CD14-positive monocyte (primary cell): ENCODE measurements at regions not wholly inside any gene's neighbourhood (a gene's known extent, or its start where the extent isn't known, plus 50 kb on each side); places are given as distances from the start of the nearest gene placed in this dataset.

Experiments
- DNase-seq, 3 donors: peaks; one replicate each; pipeline ENCODE4 v3.0.0-alpha.2; 2011 to 2022
- H2AFZ ChIP-seq: 2 replicates; pipeline ENCODE4 v1.6.0; 2012; ENCODE audit warnings: mild to moderate bottlenecking, low read depth, low read length, inconsistent platforms; ENCODE audit not compliant: insufficient read depth, poor library complexity, severe bottlenecking
- H3K27ac ChIP-seq, 2 donors: 1 replicate in 1 of 2; 2 replicates in 1 of 2; pipeline ENCODE4 v1.5.1; 2012 to 2013; ENCODE audit warnings: low read length in 2 of 2, control low read depth in 1 of 2, inconsistent platforms in 1 of 2, low read depth in 1 of 2, mild to moderate bottlenecking in 1 of 2
- H3K27me3 ChIP-seq, 2 donors: one replicate each; pipeline versions ENCODE4 v1.6.0 to v1.6.1; 2011 to 2013; ENCODE audit warnings: low read length in 2 of 2; ENCODE audit not compliant: control insufficient read depth in 2 of 2, insufficient read depth in 2 of 2
- H3K36me3 ChIP-seq, 2 donors: replicated peaks in 1 of 2; 1 replicate in 1 of 2; 2 replicates in 1 of 2; pipeline versions ENCODE4 v1.5.1 to v1.6.1; 2012 to 2013; ENCODE audit warnings: low read length in 2 of 2, control low read depth in 1 of 2, inconsistent platforms in 1 of 2, mild to moderate bottlenecking in 1 of 2; ENCODE audit not compliant: insufficient read depth in 2 of 2, control insufficient read depth in 1 of 2
- H3K4me1 ChIP-seq, 2 donors: 1 replicate in 1 of 2; 2 replicates in 1 of 2; pipeline versions ENCODE4 v1.5.1 to v1.6.1; 2012 to 2013; ENCODE audit warnings: low read length in 2 of 2, control low read depth in 1 of 2, inconsistent platforms in 1 of 2, mild to moderate bottlenecking in 1 of 2, moderate library complexity in 1 of 2; ENCODE audit not compliant: insufficient read depth in 2 of 2, control insufficient read depth in 1 of 2
- H3K4me2 ChIP-seq: replicated peaks from 2 replicates; pipeline ENCODE3; 2012; ENCODE audit warnings: low read length, moderate library complexity, mild to moderate bottlenecking; ENCODE audit not compliant: poor library complexity, severe bottlenecking; ENCODE audit errors: extremely low read depth
- H3K4me3 ChIP-seq, 3 experiments: fragments of 200-600 bp in 1 of 3; sonication (generic) in 1 of 3; replicated peaks in 1 of 3; 1 replicate in 2 of 3; 2 replicates in 1 of 3; pipeline ENCODE4 v1.5.1; 2011 to 2013; ENCODE audit warnings: low read length in 3 of 3, mild to moderate bottlenecking in 3 of 3, control low read depth in 2 of 3, low read depth in 2 of 3, inconsistent platforms in 1 of 3, moderate library complexity in 1 of 3
- H3K79me2 ChIP-seq: 2 replicates; pipeline ENCODE4 v1.6.0; 2012; ENCODE audit warnings: mild to moderate bottlenecking, control low read depth, inconsistent platforms, low read length, moderate library complexity; ENCODE audit not compliant: insufficient read depth
- H3K9ac ChIP-seq: 2 replicates; pipeline ENCODE4 v1.6.0; 2017; ENCODE audit warnings: low read length, mild to moderate bottlenecking; ENCODE audit not compliant: insufficient read depth, poor library complexity, severe bottlenecking
- H3K9me3 ChIP-seq, 2 donors: replicated peaks in 1 of 2; 1 replicate in 1 of 2; 2 replicates in 1 of 2; pipeline versions ENCODE4 v1.5.1 to v1.6.1; 2012 to 2013; ENCODE audit warnings: low read length in 2 of 2, control low read depth in 1 of 2; ENCODE audit not compliant: control insufficient read depth in 1 of 2, insufficient read depth in 1 of 2
- H4K20me1 ChIP-seq: 2 replicates; pipeline ENCODE4 v1.6.0; 2012; ENCODE audit warnings: mild to moderate bottlenecking, low read length, control low read depth, moderate library complexity; ENCODE audit not compliant: insufficient read depth
- H3K27ac Mint-ChIP-seq, 7 donors: one replicate each; pipeline ENCODE4 v1.8.0; 2020; ENCODE audit warnings: mild to moderate bottlenecking in 7 of 7, mixed read lengths in 7 of 7, moderate library complexity in 6 of 7, inconsistent platforms in 2 of 7
- H3K27me3 Mint-ChIP-seq, 3 donors: one replicate each; pipeline ENCODE4 v1.8.0; 2021 to 2022; ENCODE audit warnings: low read depth in 3 of 3, mild to moderate bottlenecking in 3 of 3, mixed read lengths in 3 of 3, moderate library complexity in 3 of 3, inconsistent platforms in 1 of 3
- H3K36me3 Mint-ChIP-seq, 2 donors: one replicate each; pipeline ENCODE4 v1.8.0; 2020; ENCODE audit warnings: mixed read lengths in 2 of 2, inconsistent platforms in 1 of 2, mild to moderate bottlenecking in 1 of 2
- H3K4me1 Mint-ChIP-seq: one replicate; pipeline ENCODE4 v1.8.0; 2020; ENCODE audit warnings: mild to moderate bottlenecking, mixed read lengths
- H3K4me3 Mint-ChIP-seq, 2 donors: one replicate each; pipeline ENCODE4 v1.8.0; 2020; ENCODE audit warnings: mild to moderate bottlenecking in 2 of 2, mixed read lengths in 2 of 2, moderate library complexity in 1 of 2
- H3K9me3 Mint-ChIP-seq, 7 donors: one replicate each; pipeline ENCODE4 v1.8.0; 2020 to 2022; ENCODE audit warnings: mixed read lengths in 7 of 7, mild to moderate bottlenecking in 6 of 7, moderate library complexity in 6 of 7, inconsistent platforms in 2 of 7
- CTCF ChIP-seq: fragments of 200-600 bp; IDR thresholded peaks from one replicate; pipeline ENCODE4 v1.8.0; 2022; ENCODE audit warnings: antibody characterized with exemption, mild to moderate bottlenecking
- WGBS: methylation state at CpG from one replicate; pipeline ENCODE4 v1.1.5; 2013; ENCODE audit warnings: missing lambda C conversion rate; ENCODE audit not compliant: insufficient coverage; 5-methylcytosine and 5-hydroxymethylcytosine counted together
- intact Hi-C, 2 donors: fragments of 100-400 bp; cut with micrococcal nuclease; formaldehyde crosslinking; loops; one replicate each; pipeline versions ENCODE4 v1.15.0 to v1.15.1; 2023

DNA sequence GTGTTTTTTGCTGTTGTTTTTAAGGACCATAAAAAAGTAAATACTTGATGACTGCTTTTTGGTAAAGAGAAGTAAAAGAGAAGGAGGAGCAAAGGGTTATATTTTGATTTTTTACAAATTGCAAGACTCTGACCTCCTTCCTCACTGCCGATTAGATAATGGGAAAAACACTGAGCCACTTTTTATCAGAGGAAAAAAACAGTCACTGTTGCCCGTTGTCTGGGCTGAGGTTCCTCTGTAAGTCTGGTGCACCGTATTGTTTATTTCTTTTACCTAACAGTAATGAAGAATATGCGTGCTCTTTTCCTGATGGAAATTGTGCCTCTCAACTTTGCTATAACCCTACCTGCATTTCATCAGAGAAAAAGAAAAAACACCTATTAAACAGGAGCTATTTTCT, 178.7 kb upstream of the EMCN start:
- Histone ChIP-seq H3K4me1 (no peaks in the 10 kb centered on the region), H3K4me2 (no peak overlapping the region), H3K9me3 (no peaks in the 10 kb centered on the region), H3K4me3 (no peak overlapping the region), H3K9ac (no peak overlapping the region), H3K27ac (no peak overlapping the region), H3K79me2 (no peaks in the 10 kb centered on the region), H4K20me1 (no peaks in the 10 kb centered on the region), H3K27me3 (no peaks in the 10 kb centered on the region), H2AFZ (no peak overlapping the region), H3K36me3 (no peaks in the 10 kb centered on the region)
- H3K9me3 Mint-ChIP-seq, result peaks cover 0 to 10% (median 0%) of the 10 kb centered on the region in 7 donors
- H3K4me3 Mint-ChIP-seq, result no peak overlapping the region
- no CpG with 5 or more reads among the region's 4 CpGs for WGBS
- no peaks in the 10 kb centered on the region for H3K36me3 Mint-ChIP-seq
- intact Hi-C loops, result no loop called here
- TF ChIP-seq CTCF, result no peak
- no peaks in the 10 kb centered on the region for H3K27me3 Mint-ChIP-seq
- peaks cover 3% of the 10 kb centered on the region for H3K4me1 Mint-ChIP-seq
- no peak overlapping the region for H3K27ac Mint-ChIP-seq
- no peak for DNase-seq

- Mint-ChIP-seq H3K4me1 (no peaks in the 10 kb centered on the region), H3K36me3 (no peaks in the 10 kb centered on the region), H3K27me3 (no peaks in the 10 kb centered on the region), H3K4me3 (no peak overlapping the region), H3K9me3 (peaks cover 0 to 10% (median 0%) of the 10 kb centered on the region in 7 donors), H3K27ac (no peak overlapping the region)
- intact Hi-C loops, result no loop called here
- Histone ChIP-seq H3K4me2 (no peak overlapping the region), H3K4me3 (no peak overlapping the region), H3K9ac (no peak overlapping the region), H3K4me1 (no peaks in the 10 kb centered on the region), H3K9me3 (no peaks in the 10 kb centered on the region), H3K27me3 (no peaks in the 10 kb centered on the region), H3K36me3 (no peaks in the 10 kb centered on the region), H3K27ac (no peak overlapping the region), H4K20me1 (no peaks in the 10 kb centered on the region), H3K79me2 (no peaks in the 10 kb centered on the region), H2AFZ (no peak overlapping the region)
- no peak for TF ChIP-seq CTCF
- no peak for DNase-seq
- WGBS, result no CpG with 5 or more reads among the region's 1 CpG
Observed at GRCh38 chr4:100695871-100696270, 178.0 kb upstream of the EMCN start.
